ENCODE measurements at regions not wholly inside any gene's neighbourhood (a gene's known extent, or its start where the extent isn't known, plus 50 kb on each side); places are given as distances from the start of the nearest gene placed in this dataset.

DNA sequence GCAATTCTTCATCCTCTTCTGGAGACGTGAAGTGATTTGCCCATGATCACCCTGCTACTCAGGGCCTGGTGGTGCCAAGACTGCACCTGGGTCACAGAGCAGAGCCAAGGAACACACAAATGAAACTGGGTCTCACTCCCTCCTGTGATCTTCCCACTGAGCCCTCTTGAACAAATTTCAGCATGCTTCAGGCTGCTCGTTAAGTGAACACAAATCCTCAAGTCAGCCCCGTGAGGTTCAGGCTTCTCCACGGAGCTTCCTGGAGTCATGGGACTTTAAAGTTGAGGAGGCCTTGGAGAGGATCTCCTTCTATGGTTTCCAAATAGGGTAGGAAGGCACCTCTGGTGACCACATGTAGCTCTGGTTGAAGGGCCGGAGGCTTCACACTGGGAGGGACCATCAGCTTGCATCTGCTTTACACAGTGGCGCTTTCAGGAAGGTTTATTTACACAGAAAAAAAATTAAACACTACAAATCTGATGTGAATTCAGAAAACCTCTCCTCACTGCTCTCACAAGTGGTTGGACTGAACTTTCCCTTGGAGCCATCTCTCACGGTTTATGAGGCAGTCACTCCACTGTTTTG, 255.4 kb downstream of the LOXHD1 start:
- Histone ChIP-seq H3K4me3 (no peak overlapping the region), H3K36me3 (no peaks in the 10 kb centered on the region), H3K4me1 (peaks cover under 1 to 10% of the 10 kb centered on the region in 2 donors), H3K9me3 (no peaks in the 10 kb centered on the region), H3K27me3 (no peaks in the 10 kb centered on the region), H3K27ac (no peak overlapping the region)
- TF ChIP-seq, protein P1, sequence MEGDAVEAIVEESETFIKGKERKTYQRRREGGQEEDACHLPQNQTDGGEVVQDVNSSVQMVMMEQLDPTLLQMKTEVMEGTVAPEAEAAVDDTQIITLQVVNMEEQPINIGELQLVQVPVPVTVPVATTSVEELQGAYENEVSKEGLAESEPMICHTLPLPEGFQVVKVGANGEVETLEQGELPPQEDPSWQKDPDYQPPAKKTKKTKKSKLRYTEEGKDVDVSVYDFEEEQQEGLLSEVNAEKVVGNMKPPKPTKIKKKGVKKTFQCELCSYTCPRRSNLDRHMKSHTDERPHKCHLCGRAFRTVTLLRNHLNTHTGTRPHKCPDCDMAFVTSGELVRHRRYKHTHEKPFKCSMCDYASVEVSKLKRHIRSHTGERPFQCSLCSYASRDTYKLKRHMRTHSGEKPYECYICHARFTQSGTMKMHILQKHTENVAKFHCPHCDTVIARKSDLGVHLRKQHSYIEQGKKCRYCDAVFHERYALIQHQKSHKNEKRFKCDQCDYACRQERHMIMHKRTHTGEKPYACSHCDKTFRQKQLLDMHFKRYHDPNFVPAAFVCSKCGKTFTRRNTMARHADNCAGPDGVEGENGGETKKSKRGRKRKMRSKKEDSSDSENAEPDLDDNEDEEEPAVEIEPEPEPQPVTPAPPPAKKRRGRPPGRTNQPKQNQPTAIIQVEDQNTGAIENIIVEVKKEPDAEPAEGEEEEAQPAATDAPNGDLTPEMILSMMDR (IDR thresholded peaks at IDR 0.05 in 4 of 5, conservative IDR thresholded peaks at IDR 0.05 in 1 of 5): no peak
- no peak for TF ChIP-seq POLR2A (IDR thresholded peaks at IDR 0.05)
- in situ Hi-C loops (cut with MboI; ENCODE audit: low sequenced_read_pairs in 4 of 4) (no loop called here), intact Hi-C loops (cut with DNase I; ENCODE audit: low total_unique reads) (loop anchor here (10.0 kb wide), 1 partner anchor 117 kb away; no protein-coding TSS in a partner anchor)
- ATAC-seq (no peak), DNase-seq (no peak)

GRCh38 chr18:46402396-46402795, 254.6 kb downstream of the LOXHD1 start:
- Histone ChIP-seq H3K9me3 (no peaks in the 10 kb centered on the region), H3K4me3 (no peak overlapping the region), H3K27ac (no peak overlapping the region), H3K27me3 (no peaks in the 10 kb centered on the region), H3K36me3 (no peaks in the 10 kb centered on the region), H3K4me1 (peaks cover 8 to 10% of the 10 kb centered on the region in 2 donors)
- intact Hi-C loops (cut with DNase I; ENCODE audit: low total_unique reads) (loop anchor here (10.0 kb wide), 1 partner anchor 118 kb away; no protein-coding TSS in a partner anchor), in situ Hi-C loops (cut with MboI; ENCODE audit: low sequenced_read_pairs in 4 of 4) (no loop called here)
- TF ChIP-seq, protein P1 (IDR thresholded peaks at IDR 0.05 in 4 of 5, conservative IDR thresholded peaks at IDR 0.05 in 1 of 5): no peak
- TF ChIP-seq POLR2A (IDR thresholded peaks at IDR 0.05): no peak
- DNase-seq (no peak), ATAC-seq (no peak)

DNA sequence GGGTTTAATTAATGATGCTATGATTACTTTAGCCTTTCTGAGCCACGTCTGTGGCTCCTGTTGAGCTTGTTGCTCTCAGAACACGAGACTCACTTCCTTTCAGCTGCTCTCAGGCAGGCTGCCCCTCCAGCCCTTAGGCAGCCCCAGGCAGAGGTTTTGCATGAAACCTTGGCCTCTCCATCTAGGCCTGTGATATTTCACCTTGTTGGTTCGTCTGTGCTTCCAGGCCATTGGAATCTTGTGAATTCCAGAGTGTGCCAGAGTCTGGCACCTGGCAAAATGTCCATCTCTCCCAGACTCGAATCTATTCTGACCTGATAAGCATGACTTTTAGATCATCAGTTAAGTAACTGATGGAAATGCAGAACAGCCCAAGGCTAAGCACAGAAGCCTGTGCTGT, 254.1 kb downstream of the LOXHD1 start:
- ATAC-seq: no peak
- no peaks in the 10 kb centered on the region for H3K9me3 ChIP-seq
- no peaks in the 10 kb centered on the region for H3K36me3 ChIP-seq
- TF ChIP-seq, protein P1 (IDR thresholded peaks at IDR 0.05 in 4 of 5, conservative IDR thresholded peaks at IDR 0.05 in 1 of 5): no peak
- TF ChIP-seq POLR2A (IDR thresholded peaks at IDR 0.05): no peak
- in situ Hi-C loops (cut with MboI; ENCODE audit: low sequenced_read_pairs in 4 of 4) (no loop called here), intact Hi-C loops (cut with DNase I; ENCODE audit: low total_unique reads) (loop anchor here (10.0 kb wide), 1 partner anchor 118 kb away; no protein-coding TSS in a partner anchor)
- no peak for DNase-seq
- H3K27me3 ChIP-seq: no peaks in the 10 kb centered on the region
- peak overlapping the region in 1 of 4 donors; percentile 37 for H3K27ac ChIP-seq
- H3K4me1 ChIP-seq: peaks cover 14 to 15% of the 10 kb centered on the region in 2 donors
- H3K4me3 ChIP-seq: no peak overlapping the region

DNA sequence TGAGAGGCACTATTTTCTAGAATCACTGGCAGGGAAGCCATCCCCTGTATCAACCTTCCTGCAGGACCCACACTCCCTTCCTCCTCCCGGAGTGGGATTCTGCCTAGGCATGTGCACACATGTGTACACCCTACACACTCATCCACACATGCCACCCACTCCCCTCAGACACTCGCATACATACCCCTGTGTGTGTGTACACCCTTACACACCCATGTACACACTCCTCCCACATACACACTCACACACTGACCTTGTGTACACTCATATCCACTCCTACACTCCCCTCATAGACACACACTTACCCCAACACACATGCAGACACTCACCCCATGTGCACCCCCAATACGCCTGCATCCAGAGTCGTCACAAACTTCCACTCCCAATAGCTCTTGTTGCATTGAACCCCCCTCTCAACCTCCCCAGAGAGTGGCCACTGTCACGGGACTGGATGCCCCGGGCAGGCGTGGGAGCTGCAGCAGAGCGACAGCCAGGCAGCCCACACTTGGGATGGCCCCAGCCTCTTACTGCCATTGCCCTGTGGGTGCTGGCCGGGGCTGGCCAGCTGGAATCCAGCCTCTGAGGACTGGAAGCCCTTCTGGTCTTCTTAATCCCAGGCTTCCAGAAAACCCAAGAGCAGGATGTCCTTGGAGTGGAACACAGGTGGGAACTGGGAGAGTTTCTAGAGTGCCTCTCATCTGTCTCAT, 251.0 kb downstream of the LOXHD1 start:
- no peak for TF ChIP-seq POLR2A (IDR thresholded peaks at IDR 0.05)
- TF ChIP-seq, protein P1 (IDR thresholded peaks at IDR 0.05 in 4 of 5, conservative IDR thresholded peaks at IDR 0.05 in 1 of 5): no peak
- H3K9me3 ChIP-seq: no peaks in the 10 kb centered on the region
- H3K36me3 ChIP-seq: no peaks in the 10 kb centered on the region
- ATAC-seq (no peak), DNase-seq (no peak)
- peak overlapping the region; percentile 72 to 97 (median 94) for H3K27ac ChIP-seq
- in situ Hi-C loops (cut with MboI; ENCODE audit: low sequenced_read_pairs in 4 of 4) (no loop called here), intact Hi-C loops (cut with DNase I; ENCODE audit: low total_unique reads) (loop anchor here (10.0 kb wide), 1 partner anchor 121 kb away; no protein-coding TSS in a partner anchor)
- H3K27me3 ChIP-seq: no peaks in the 10 kb centered on the region
- H3K4me1 ChIP-seq: peaks cover 40 to 41% of the 10 kb centered on the region in 2 donors
- no peak overlapping the region for H3K4me3 ChIP-seq
